GM12891 (cell line): ENCODE measurements at regions not wholly inside any gene's neighbourhood (a gene's known extent, or its start where the extent isn't known, plus 50 kb on each side); places are given as distances from the start of the nearest gene placed in this dataset.

Source experiments
- DNase-seq: peaks from one replicate; pipeline ENCODE4 v3.0.0; 2011; ENCODE audit warnings: low spot score; ENCODE audit not compliant: insufficient read length
- FAIRE-seq: peaks from 2 replicates; lab custom pipeline; 2011; peaks lifted over from hg19 to GRCh38; lab: Jason Lieb, UNC
- PAX5 ChIP-seq: IDR thresholded peaks from 2 replicates; pipeline ENCODE4 v1.6.1; 2011; ENCODE audit warnings: low read length, moderate library complexity, mild to moderate bottlenecking; ENCODE audit not compliant: insufficient read depth, severe bottlenecking
- POLR2A ChIP-seq: IDR thresholded peaks from 2 replicates; pipeline ENCODE4 v1.6.1; 2011; ENCODE audit warnings: low read depth, low read length, control low read depth
- POLR2AphosphoS5 ChIP-seq: IDR thresholded peaks from 2 replicates; pipeline ENCODE4 v1.6.1; 2011; ENCODE audit warnings: low read depth, low read length, control low read depth
- POU2F2 ChIP-seq: IDR thresholded peaks from 2 replicates; pipeline ENCODE4 v1.6.1; 2011; ENCODE audit warnings: low read depth, mild to moderate bottlenecking, control low read depth, low read length, moderate library complexity
- SPI1 ChIP-seq: IDR thresholded peaks from 2 replicates; pipeline ENCODE4 v1.6.1; 2011; ENCODE audit warnings: low read depth, low read length, control low read depth
- TAF1 ChIP-seq: IDR thresholded peaks from 2 replicates; pipeline ENCODE4 v1.6.1; 2011; ENCODE audit warnings: low read depth, low read length, control low read depth

DNA sequence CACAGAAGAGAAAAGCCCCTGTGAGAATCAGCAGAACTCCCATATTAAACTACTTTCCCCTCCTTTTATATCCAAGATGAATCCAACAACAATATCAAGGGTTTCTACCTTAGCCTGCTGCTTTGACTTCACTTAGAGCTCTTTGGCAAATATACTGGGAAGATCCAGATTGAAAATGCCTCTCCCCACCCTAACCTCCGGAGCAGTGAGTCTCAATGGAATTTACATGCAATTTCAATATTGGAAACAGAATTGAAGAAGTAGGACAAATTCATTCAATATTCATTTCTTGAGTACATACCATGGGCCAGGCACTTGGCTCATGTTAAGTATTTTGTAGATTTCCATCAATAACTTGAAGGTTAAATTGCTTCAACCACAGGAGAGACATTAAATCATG lies 457.4 kb downstream of the TBC1D4 start:
- TF ChIP-seq POLR2A (no peak), POLR2AphosphoS5 (no peak), TAF1 (no peak), PAX5 (no peak), SPI1 (no peak)
- no peak for DNase-seq
- FAIRE-seq: no peak

DNA sequence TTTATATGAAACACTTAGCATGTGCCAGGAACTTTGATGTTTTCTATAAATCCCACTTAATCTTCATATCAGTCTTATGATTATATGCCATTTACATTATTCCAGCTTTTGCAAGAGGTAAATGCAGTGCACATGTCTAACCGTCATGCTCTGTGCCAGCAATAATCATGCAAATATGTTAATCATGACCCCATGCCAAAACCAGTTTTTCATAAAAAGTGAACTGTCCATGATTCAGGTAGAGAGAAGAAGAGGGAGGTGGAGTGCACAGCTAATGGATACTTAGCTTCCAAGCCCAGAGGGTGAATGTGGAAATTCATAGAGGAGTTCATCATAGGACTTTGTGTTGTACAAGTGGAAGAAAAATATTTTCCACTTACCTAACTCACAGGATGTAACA lies 458.4 kb downstream of the TBC1D4 start:
- TF ChIP-seq POLR2A: no peak
- TF ChIP-seq PAX5: no peak
- TF ChIP-seq POU2F2: no peak
- TF ChIP-seq POLR2AphosphoS5: no peak
- TF ChIP-seq SPI1: no peak
- TF ChIP-seq TAF1: no peak
- DNase-seq (no peak), FAIRE-seq (no peak)

DNA sequence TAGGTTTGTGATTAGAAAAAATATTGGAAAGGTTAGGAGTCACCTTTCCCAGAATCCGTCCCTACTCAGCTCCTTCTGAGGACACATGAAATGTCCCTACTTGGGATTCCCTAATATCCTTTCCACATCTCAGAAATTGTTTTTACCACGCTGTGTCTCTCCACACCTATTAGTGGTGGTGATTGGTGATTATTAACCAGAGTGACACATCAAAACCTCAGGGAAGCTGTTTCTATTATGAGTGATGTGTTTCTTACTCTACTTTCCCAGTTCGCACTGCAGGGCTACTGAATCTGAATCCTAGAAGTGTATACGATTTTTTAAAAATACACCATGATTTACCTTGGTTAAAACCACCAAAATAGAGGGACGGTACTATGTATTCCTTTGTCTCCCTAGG lies 460.8 kb downstream of the TBC1D4 start:
- no peak for TF ChIP-seq SPI1
- no peak for TF ChIP-seq PAX5
- TF ChIP-seq POLR2A: no peak
- no peak for TF ChIP-seq POU2F2
- TF ChIP-seq POLR2AphosphoS5: no peak
- TF ChIP-seq TAF1: no peak
- no peak for FAIRE-seq
- DNase-seq: no peak

DNA sequence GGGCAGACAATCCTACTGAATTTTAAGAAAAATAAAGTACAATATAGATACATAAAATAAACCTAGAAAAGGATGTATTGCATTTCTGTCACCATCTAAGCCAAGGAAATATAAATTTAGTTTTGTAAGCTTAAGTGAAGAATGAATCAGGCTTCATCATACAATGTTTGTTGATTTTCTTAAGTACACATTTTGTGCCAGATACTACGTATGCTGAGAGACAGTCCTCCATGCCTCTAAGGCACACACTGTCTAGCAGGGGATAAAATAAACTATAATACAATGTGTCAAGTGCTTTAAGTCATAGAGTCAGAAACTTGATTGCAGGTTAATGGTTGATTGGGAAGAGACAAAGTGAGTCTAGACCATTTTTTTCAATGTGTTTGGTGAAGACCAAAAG lies 465.7 kb downstream of the TBC1D4 start:
- FAIRE-seq (no peak), DNase-seq (no peak)
- no peak for TF ChIP-seq PAX5
- no peak for TF ChIP-seq POLR2AphosphoS5
- no peak for TF ChIP-seq POLR2A
- no peak for TF ChIP-seq SPI1
- no peak for TF ChIP-seq POU2F2
- TF ChIP-seq TAF1: no peak

DNA sequence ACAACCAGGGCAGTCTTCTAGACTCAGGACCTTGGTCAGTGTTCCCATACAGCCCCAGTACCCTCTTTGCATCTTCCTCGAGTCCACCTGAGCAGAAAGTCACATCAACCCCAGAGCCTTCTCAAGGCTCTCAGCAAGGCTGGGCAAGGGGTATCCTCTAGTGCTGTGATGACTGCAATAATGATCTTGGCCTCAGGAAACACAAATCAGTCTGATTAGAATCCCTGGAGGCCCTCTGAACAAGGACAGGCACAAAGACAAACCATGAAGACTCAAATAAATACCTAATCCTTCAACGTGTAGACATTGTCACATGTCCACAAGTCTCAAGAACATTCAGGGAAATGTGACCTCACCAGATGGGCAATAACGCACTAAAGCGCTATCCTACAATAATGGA lies 468.2 kb downstream of the TBC1D4 start:
- no peak for TF ChIP-seq TAF1
- TF ChIP-seq POU2F2: no peak
- TF ChIP-seq POLR2A: no peak
- no peak for TF ChIP-seq PAX5
- no peak for TF ChIP-seq POLR2AphosphoS5
- TF ChIP-seq SPI1: no peak
- FAIRE-seq (no peak), DNase-seq (no peak)

DNA sequence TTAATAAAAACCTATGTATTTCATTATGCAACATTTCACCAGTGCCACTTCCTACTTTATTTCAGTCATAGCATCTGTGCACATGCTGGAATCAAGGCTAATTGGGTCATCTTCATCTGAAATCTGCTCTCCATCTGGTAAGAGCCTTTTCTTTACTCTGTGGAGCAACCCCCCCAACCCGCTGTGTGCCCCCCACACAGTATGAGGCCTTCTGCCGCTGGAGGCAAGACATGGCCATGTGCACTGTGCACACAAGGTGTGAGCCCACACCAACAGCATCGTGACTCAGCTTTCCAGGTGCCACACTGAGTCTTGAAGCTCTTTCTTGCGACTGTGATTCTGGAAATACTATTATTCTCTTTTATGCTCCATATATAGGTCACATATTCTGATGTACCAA lies 471.0 kb downstream of the TBC1D4 start:
- FAIRE-seq: no peak
- no peak for DNase-seq
- TF ChIP-seq TAF1 (no peak), POLR2AphosphoS5 (no peak), POU2F2 (no peak), POLR2A (no peak), SPI1 (no peak), PAX5 (no peak)

DNA sequence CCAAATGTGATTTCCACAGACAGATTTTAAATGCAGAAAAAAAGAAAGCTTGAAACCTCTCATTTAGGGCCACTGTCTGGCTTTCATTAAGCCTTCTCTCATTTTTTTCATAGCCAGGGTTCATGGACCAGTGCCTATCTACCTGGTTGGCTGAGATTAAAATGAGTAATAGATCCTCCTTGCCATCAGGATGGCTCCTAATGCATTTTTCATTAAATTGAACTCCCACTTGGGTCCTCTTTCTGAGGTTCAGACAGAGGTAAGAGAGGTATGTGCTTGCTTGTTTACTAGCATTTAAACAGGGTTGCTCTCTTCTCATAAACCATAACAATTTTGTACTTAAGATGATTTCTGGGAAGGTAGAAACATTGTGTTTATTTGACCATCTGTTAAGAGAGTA lies 473.0 kb downstream of the TBC1D4 start:
- TF ChIP-seq PAX5 (no peak), TAF1 (no peak), POLR2A (no peak)
- no peak for FAIRE-seq
- DNase-seq: no peak

DNA sequence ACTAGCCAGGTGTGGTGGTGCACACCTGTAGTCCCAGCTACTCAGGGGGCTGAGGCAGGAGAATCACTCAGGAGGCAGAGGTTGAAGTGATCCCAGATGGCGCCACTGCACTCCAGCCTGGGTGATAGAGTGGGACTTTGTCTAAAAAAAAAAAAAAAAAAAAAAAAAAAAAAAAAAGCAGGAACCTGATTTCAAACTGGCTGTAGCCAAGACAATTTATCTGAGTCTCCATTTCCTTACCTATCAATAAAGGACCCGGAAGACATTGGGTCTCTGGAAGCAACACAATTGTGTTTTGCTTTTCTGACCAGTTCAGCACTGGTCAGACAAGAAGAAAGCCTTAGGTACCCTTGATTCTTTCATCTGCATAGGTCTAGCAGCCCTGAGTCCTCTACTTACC lies 491.0 kb downstream of the TBC1D4 start:
- no peak for DNase-seq
- TF ChIP-seq POU2F2: no peak
- no peak for TF ChIP-seq POLR2AphosphoS5
- no peak for TF ChIP-seq TAF1
- no peak for TF ChIP-seq SPI1
- no peak for TF ChIP-seq POLR2A
- no peak for TF ChIP-seq PAX5
- FAIRE-seq: no peak

DNA sequence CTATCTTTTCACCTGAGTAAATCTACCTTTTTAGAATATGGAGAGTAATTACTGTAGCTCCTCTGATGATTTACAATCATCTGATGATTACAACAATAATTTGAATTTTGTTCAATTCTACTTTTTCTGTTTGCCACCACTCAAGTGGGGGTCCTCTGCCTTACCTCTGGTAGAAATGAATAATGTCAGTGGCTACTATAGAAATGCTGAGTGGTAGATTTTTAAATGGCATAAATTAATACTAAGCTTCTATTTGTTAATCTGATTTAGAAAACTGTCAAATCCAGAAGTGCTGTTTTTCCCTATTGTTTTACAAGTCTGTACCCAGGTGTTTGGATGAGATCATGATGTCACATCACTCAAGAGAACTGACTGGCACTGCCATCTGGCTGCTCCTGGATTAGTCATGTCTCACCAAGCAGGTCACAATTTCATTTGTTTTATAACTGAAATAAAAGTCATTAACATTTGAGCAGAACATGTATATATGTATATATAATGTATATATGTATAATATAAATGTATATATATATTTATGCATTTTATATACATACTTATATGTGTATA lies 494.8 kb downstream of the TBC1D4 start:
- no peak for FAIRE-seq
- no peak for DNase-seq
- TF ChIP-seq POLR2AphosphoS5 (no peak), PAX5 (no peak), TAF1 (no peak), SPI1 (no peak), POLR2A (no peak), POU2F2 (no peak)

DNA sequence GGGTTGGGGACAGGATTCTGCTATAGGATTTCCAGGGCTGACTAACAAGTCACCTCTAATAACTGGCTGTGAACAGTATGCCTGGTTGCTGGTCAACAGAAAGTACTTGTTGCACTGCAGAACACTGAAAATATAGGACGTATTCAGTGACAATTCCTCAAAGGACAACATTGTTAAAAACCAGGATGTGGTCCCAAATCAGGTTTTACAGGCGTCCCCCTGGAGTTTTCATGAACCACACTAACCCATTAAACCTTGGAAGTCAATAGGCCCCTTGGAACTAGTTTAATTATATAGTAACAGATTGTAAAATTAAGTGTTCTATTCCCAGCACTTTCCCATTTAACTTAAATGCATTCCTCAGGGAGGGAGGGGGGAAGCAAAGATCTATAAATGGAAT lies 495.4 kb downstream of the TBC1D4 start:
- no peak for TF ChIP-seq TAF1
- no peak for DNase-seq
- FAIRE-seq: no peak

DNA sequence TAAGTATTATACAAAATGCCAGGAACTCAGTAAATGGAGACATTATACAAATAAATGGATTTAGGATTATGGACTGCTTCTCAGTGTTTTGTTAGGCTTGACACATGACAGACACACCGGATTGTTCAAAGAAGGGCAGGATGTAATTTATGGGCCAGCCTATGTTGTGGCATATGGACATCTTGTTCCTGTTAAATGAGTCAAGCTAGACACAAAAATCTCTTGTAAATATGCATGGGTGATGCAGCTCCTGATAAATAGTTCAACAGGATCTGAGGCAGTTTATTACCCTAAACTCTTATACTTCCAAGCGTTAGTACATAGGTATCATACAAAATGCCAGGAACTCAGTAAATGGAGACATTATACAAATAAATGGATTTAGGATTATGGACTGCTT lies 502.3 kb downstream of the TBC1D4 start:
- no peak for FAIRE-seq
- no peak for DNase-seq
- no peak for TF ChIP-seq POU2F2
- TF ChIP-seq POLR2A: no peak
- no peak for TF ChIP-seq SPI1
- no peak for TF ChIP-seq TAF1
- TF ChIP-seq POLR2AphosphoS5: no peak
- TF ChIP-seq PAX5: no peak
